ENCODE measurements at regions not wholly inside any gene's neighbourhood (a gene's known extent, or its start where the extent isn't known, plus 50 kb on each side); places are given as distances from the start of the nearest gene placed in this dataset.

- Histone ChIP-seq H3K9ac (ENCODE audit: insufficient read depth in 1 of 2, low read depth in 2 of 2, low read length in 2 of 2) (no peak overlapping the region), H3K9me3 (replicated peaks; ENCODE audit: control insufficient read depth, insufficient read depth, low read depth, low read length) (no peaks in the 10 kb centered on the region), H3K9me1 (ENCODE audit: control insufficient read depth, insufficient read depth, low read length) (no peaks in the 10 kb centered on the region), H3K27me3 (ENCODE audit: control insufficient read depth in 2 of 2, insufficient read depth in 2 of 2, low read length in 2 of 2) (no peaks in the 10 kb centered on the region), H3K36me3 (ENCODE audit: control insufficient read depth, insufficient read depth, low read length) (no peaks in the 10 kb centered on the region), H3K79me2 (ENCODE audit: control insufficient read depth, insufficient read depth, low read length) (no peaks in the 10 kb centered on the region), H3K4me2 (ENCODE audit: insufficient read depth, low read length) (no peak overlapping the region), H3K4me3 (no peak overlapping the region), H3K27ac (ENCODE audit: extremely low read depth, low read depth, low read length) (no peak overlapping the region), H2AFZ (ENCODE audit: low read depth, low read length) (no peak overlapping the region), H3K4me1 (replicated peaks in 1 of 2; ENCODE audit: control insufficient read depth in 2 of 2, insufficient read depth in 2 of 2, low read length in 2 of 2) (no peaks in the 10 kb centered on the region), H4K20me1 (replicated peaks; ENCODE audit: control insufficient read depth, insufficient read depth, low read length) (no peaks in the 10 kb centered on the region)
- in situ Hi-C loops (cut with MboI), result no loop called here
- ATAC-seq (no peak), FAIRE-seq (no peak), DNase-seq (ENCODE audit: extremely low read depth in 1 of 4, low spot score in 3 of 4) (no peak)
- 5% methylated on average over 1 of the region's 1 CpG for WGBS (ENCODE audit: insufficient coverage, low coverage, missing lambda C conversion rate)
- intact Hi-C loops (cut with micrococcal nuclease), result no loop called here
- no TSS peak for BruUV-seq (replicated peaks)
- POLR2A ChIA-PET, result interaction anchor here (0.6 kb wide), 1 partner anchor 680 kb away, joined by 3 read pairs; no protein-coding TSS in a partner anchor
- TF ChIP-seq MEF2D (tag; conservative IDR thresholded peaks at IDR 0.05; ENCODE audit: low read depth) (no peak), XRCC3 (IDR thresholded peaks at IDR 0.05) (no peak), SNAPC5 (CRISPR knock-in tag; IDR thresholded peaks at IDR 0.05) (no peak), PHF20 (IDR thresholded peaks at IDR 0.05; ENCODE audit: partially characterized antibody) (no peak), ZBTB1 (CRISPR knock-in tag; IDR thresholded peaks at IDR 0.05; ENCODE audit: borderline replicate concordance, low read depth) (no peak), ZNF184 (CRISPR knock-in tag; IDR thresholded peaks at IDR 0.05) (no peak), ATF7 (IDR thresholded peaks at IDR 0.05) (no peak), ZNF121 (CRISPR knock-in tag; conservative IDR thresholded peaks at IDR 0.05) (no peak), ZNF695 (CRISPR knock-in tag; IDR thresholded peaks at IDR 0.05) (no peak), MBD2 (IDR thresholded peaks at IDR 0.05; ENCODE audit: borderline replicate concordance, low read depth) (no peak)
- CTCF ChIA-PET (ENCODE audit: low intra/inter-chr PET ratio), result no interaction called here
These were observed 88.2 kb upstream of the ZNF385D start for GRCh38 chr3:21839176-21839575.
